ENCODE measurements at regions not wholly inside any gene's neighbourhood (a gene's known extent, or its start where the extent isn't known, plus 50 kb on each side); places are given as distances from the start of the nearest gene placed in this dataset.

GRCh38 chr4:97142893-97143292 lies 1000.4 kb downstream of the STPG2 start:
- Histone ChIP-seq H3K36me3 (ENCODE audit: control insufficient read depth in 1 of 2, insufficient read depth in 2 of 2, low read length in 2 of 2) (no peaks in the 10 kb centered on the region), H3K4me2 (ENCODE audit: low read length) (no peak overlapping the region), H3K9me3 (ENCODE audit: control insufficient read depth in 1 of 2, insufficient read depth in 1 of 2, low read depth in 1 of 2, low read length in 2 of 2) (no peaks in the 10 kb centered on the region), H3K79me2 (ENCODE audit: insufficient read depth, low read length) (no peaks in the 10 kb centered on the region), H3K27ac (ENCODE audit: low read depth, low read length) (no peak overlapping the region), H3K9me2 (ENCODE audit: insufficient read depth) (no peaks in the 10 kb centered on the region), H2AFZ (ENCODE audit: low read depth, low read length, poor library complexity, severe bottlenecking) (no peak overlapping the region), H3K4me1 (ENCODE audit: control insufficient read depth in 1 of 2, insufficient read depth in 2 of 2, low read length in 2 of 2) (no peaks in the 10 kb centered on the region), H3K27me3 (ENCODE audit: insufficient read depth, low read length) (no peaks in the 10 kb centered on the region), H4K20me1 (ENCODE audit: insufficient read depth) (no peaks in the 10 kb centered on the region), H3K9ac (ENCODE audit: low read length) (no peak overlapping the region), H3K4me3 (replicated peaks in 1 of 2; ENCODE audit: low read depth in 1 of 2, low read length in 2 of 2) (no peak overlapping the region)
- TF ChIP-seq JUND (IDR thresholded peaks at IDR 0.05) (no peak), REST (IDR thresholded peaks at IDR 0.05; ENCODE audit: low read depth) (no peak), ZFX (IDR thresholded peaks at IDR 0.05) (no peak), SIN3A (IDR thresholded peaks at IDR 0.05; ENCODE audit: low read depth) (no peak), EZH2phosphoT487 (IDR thresholded peaks at IDR 0.05; ENCODE audit: borderline replicate concordance) (no peak)
- ChIA-PET POLR2A (interaction anchor here (0.6 kb wide), 1 partner anchor 185 kb away, joined by 3 read pairs; no protein-coding TSS in a partner anchor), CTCF (interaction anchor here (0.7 kb wide), 1 partner anchor 10 kb away, joined by 4 read pairs; no protein-coding TSS in a partner anchor), RAD21 (ENCODE audit: low non-redundant PET in 1 of 2, low total read pairs in 2 of 2, uncharacterized antibody in 2 of 2, unreplicated experiment in 2 of 2) (no interaction called here)
- BruUV-seq (replicated peaks) = no TSS peak
- DNase-seq (ENCODE audit: low read depth, low spot score) (no peak), ATAC-seq (no peak)
- intact Hi-C loops (cut with micrococcal nuclease) = no loop called here

GRCh38 chr4:97144199-97144598 lies 999.1 kb downstream of the STPG2 start:
- H3K4me2 ChIP-seq (ENCODE audit: low read length) = no peak overlapping the region
- H3K9me3 ChIP-seq (ENCODE audit: control insufficient read depth in 1 of 2, insufficient read depth in 1 of 2, low read depth in 1 of 2, low read length in 2 of 2) = no peaks in the 10 kb centered on the region
- H3K79me2 ChIP-seq (ENCODE audit: insufficient read depth, low read length) = no peaks in the 10 kb centered on the region
- no peak overlapping the region for H3K27ac ChIP-seq (ENCODE audit: low read depth, low read length)
- no peak overlapping the region for H3K4me3 ChIP-seq (replicated peaks in 1 of 2; ENCODE audit: low read depth in 1 of 2, low read length in 2 of 2)
- H3K27me3 ChIP-seq (ENCODE audit: insufficient read depth, low read length) = no peaks in the 10 kb centered on the region
- DNase-seq (ENCODE audit: low read depth, low spot score) (no peak), ATAC-seq (no peak)
- no TSS peak for BruUV-seq (replicated peaks)
- no peaks in the 10 kb centered on the region for H4K20me1 ChIP-seq (ENCODE audit: insufficient read depth)
- H2AFZ ChIP-seq (ENCODE audit: low read depth, low read length, poor library complexity, severe bottlenecking) = no peak overlapping the region
- ChIA-PET POLR2A (no interaction called here), RAD21 (ENCODE audit: low non-redundant PET in 1 of 2, low total read pairs in 2 of 2, uncharacterized antibody in 2 of 2, unreplicated experiment in 2 of 2) (no interaction called here), CTCF (interaction anchor here (2.1 kb wide), 1 partner anchor 9 kb away, joined by 9 read pairs; no protein-coding TSS in a partner anchor)
- H3K9me2 ChIP-seq (ENCODE audit: insufficient read depth) = no peaks in the 10 kb centered on the region
- H3K36me3 ChIP-seq (ENCODE audit: control insufficient read depth in 1 of 2, insufficient read depth in 2 of 2, low read length in 2 of 2) = no peaks in the 10 kb centered on the region
- no peak overlapping the region for H3K9ac ChIP-seq (ENCODE audit: low read length)
- intact Hi-C loops (cut with micrococcal nuclease) = no loop called here
- no peak for TF ChIP-seq SP1 (IDR thresholded peaks at IDR 0.05; ENCODE audit: low read depth)
- H3K4me1 ChIP-seq (ENCODE audit: control insufficient read depth in 1 of 2, insufficient read depth in 2 of 2, low read length in 2 of 2) = no peaks in the 10 kb centered on the region
